T-helper 1 cell treated with Interleukin-12 subunit alpha and Interleukin-12 subunit beta and Interleukin-4 antibody, amounts not matched to agents 30 μg/mL and 1 μg/mL, for 36 hours (primary cell): ENCODE measurements at regions not wholly inside any gene's neighbourhood (a gene's known extent, or its start where the extent isn't known, plus 50 kb on each side); places are given as distances from the start of the nearest gene placed in this dataset.
"Not testable (repeated sequence)": the region's sequence is repeated elsewhere in the genome, so short reads cannot be mapped to it uniquely, and the experiment has no call there.

Experiments used
- H3K27ac Mint-ChIP-seq: one replicate; pipeline ENCODE4 v1.8.0; 2021; ENCODE audit warnings: mild to moderate bottlenecking, mixed read lengths
- H3K27me3 Mint-ChIP-seq: one replicate; pipeline ENCODE4 v1.8.0; 2021; ENCODE audit warnings: low read depth, mixed read lengths
- H3K36me3 Mint-ChIP-seq: one replicate; pipeline ENCODE4 v1.8.0; 2021; ENCODE audit warnings: low read depth, mixed read lengths
- H3K4me1 Mint-ChIP-seq: one replicate; pipeline ENCODE4 v1.8.0; 2021; ENCODE audit warnings: low read depth, mixed read lengths
- H3K4me3 Mint-ChIP-seq: one replicate; pipeline ENCODE4 v1.8.0; 2021; ENCODE audit warnings: mild to moderate bottlenecking, moderate library complexity, mixed read lengths
- H3K9me3 Mint-ChIP-seq: one replicate; pipeline ENCODE4 v1.8.0; 2021; ENCODE audit warnings: mixed read lengths

- H3K4me1 Mint-ChIP-seq, H3K9me3 Mint-ChIP-seq, H3K36me3 Mint-ChIP-seq, H3K4me3 Mint-ChIP-seq, H3K27me3 Mint-ChIP-seq, H3K27ac Mint-ChIP-seq: not testable (repeated sequence)
These were observed 135.9 kb upstream of the TRIM73 start for GRCh38 chr7:75259454-75260003.

- not testable (repeated sequence) for H3K4me3 Mint-ChIP-seq, H3K4me1 Mint-ChIP-seq, H3K36me3 Mint-ChIP-seq, H3K9me3 Mint-ChIP-seq, H3K27ac Mint-ChIP-seq, H3K27me3 Mint-ChIP-seq
These were observed 133.8 kb upstream of the TRIM73 start for GRCh38 chr7:75261660-75262059.

- H3K4me3 Mint-ChIP-seq, H3K36me3 Mint-ChIP-seq: not testable (repeated sequence)
These were observed 127.3 kb upstream of the TRIM73 start for GRCh38 chr7:75268158-75268557.

GRCh38 chr7:75269159-75269558, 126.3 kb upstream of the TRIM73 start:
- not testable (repeated sequence) for H3K36me3 Mint-ChIP-seq, H3K27ac Mint-ChIP-seq, H3K27me3 Mint-ChIP-seq

More at GRCh38 chr7:75268158-75268557, 127.3 kb upstream of the TRIM73 start:
- not testable (repeated sequence) for H3K4me1 Mint-ChIP-seq, H3K27ac Mint-ChIP-seq, H3K9me3 Mint-ChIP-seq, H3K27me3 Mint-ChIP-seq

GRCh38 chr7:75274114-75274513, 121.3 kb upstream of the TRIM73 start:
- not testable (repeated sequence) for H3K9me3 Mint-ChIP-seq, H3K27ac Mint-ChIP-seq, H3K27me3 Mint-ChIP-seq, H3K4me1 Mint-ChIP-seq, H3K4me3 Mint-ChIP-seq, H3K36me3 Mint-ChIP-seq

More at GRCh38 chr7:75269159-75269558, 126.3 kb upstream of the TRIM73 start:
- H3K4me1 Mint-ChIP-seq, H3K4me3 Mint-ChIP-seq, H3K9me3 Mint-ChIP-seq: not testable (repeated sequence)
